ENCODE measurements at regions not wholly inside any gene's neighbourhood (a gene's known extent, or its start where the extent isn't known, plus 50 kb on each side); places are given as distances from the start of the nearest gene placed in this dataset.

- DNase-seq = peak; percentile 30
Observed at GRCh38 chr3:43995547-43996378, 245.9 kb upstream of the TOPAZ1 start.

DNA sequence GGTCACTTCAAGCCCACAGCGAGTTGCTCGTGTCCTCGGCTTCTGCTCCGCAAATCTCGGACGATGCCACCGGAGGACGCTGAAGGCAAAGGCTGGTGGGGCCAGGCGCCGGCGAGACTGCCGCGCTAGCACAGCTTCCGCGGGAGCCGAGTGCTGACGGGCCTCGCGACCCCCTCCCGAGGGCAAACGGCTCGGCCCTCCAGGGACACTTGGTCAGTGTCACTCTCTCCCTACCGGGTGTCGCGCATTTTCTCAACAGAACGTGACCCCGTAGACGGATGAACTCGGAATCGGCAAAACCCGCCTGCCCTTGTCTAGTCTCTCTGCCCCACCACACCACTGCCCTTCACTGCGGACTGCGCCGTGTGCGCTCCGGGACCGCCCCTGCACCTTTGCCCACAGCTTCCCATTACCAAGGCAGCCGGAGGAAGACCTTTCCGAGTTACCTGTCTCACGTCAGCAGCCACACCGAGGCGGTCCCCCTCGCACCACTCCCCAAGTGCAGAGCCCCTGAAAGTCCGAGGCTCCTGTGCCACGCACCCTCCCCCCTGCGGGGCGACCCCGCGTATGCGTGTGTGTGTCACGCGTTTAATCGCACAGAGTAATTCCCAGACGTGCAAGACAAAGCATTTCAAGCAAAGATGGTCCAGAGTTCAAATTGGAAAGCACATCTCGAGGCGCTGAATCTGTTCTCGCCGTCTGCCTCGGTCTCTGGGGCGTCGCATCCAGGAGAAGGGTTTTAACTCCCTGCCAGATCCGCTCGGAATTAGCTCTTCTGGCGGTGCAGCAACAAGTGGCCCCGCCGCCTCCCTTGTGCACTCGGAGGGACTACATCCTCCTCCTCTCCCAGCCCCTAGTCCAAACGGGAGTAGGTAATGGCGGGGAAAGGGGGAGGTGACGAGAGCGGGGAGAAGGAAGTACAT lies 245.0 kb upstream of the TOPAZ1 start:
- peak; percentile 47 for DNase-seq

- peak; percentile 20 for DNase-seq
Observed at GRCh38 chr3:43997316-43997715, 244.4 kb upstream of the TOPAZ1 start.

DNA sequence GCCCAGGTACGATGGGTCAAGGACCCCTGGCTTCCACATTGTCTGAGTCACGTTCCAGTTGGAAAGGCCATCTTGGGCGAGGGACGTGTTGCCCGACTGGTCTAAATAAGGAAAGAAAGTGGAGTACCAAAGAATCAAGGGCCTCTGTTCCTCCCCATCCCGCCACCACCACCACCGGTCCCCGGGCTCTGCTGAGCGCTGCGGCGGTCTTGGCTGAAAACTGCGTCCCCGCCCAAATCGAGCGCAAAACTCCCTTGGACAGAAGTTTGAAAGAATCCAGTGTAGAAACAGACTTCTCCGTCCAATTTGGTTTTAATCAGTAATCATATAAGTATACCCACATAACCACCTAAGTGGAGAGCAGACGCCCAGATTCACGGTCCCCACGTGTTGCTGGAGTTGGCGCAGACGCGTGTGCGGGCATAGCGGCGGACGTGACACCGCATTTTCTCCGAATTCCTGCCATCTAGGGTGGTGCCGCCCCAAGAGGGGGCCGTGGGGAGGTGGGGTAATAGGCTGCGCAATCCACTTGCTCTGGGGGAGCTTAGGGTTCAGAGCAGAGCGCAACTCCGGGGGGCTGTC lies 243.8 kb upstream of the TOPAZ1 start:
- peak; percentile 44 for DNase-seq

GRCh38 chr3:43998370-43998835 lies 243.3 kb upstream of the TOPAZ1 start:
- DNase-seq = peak; percentile 20

DNA sequence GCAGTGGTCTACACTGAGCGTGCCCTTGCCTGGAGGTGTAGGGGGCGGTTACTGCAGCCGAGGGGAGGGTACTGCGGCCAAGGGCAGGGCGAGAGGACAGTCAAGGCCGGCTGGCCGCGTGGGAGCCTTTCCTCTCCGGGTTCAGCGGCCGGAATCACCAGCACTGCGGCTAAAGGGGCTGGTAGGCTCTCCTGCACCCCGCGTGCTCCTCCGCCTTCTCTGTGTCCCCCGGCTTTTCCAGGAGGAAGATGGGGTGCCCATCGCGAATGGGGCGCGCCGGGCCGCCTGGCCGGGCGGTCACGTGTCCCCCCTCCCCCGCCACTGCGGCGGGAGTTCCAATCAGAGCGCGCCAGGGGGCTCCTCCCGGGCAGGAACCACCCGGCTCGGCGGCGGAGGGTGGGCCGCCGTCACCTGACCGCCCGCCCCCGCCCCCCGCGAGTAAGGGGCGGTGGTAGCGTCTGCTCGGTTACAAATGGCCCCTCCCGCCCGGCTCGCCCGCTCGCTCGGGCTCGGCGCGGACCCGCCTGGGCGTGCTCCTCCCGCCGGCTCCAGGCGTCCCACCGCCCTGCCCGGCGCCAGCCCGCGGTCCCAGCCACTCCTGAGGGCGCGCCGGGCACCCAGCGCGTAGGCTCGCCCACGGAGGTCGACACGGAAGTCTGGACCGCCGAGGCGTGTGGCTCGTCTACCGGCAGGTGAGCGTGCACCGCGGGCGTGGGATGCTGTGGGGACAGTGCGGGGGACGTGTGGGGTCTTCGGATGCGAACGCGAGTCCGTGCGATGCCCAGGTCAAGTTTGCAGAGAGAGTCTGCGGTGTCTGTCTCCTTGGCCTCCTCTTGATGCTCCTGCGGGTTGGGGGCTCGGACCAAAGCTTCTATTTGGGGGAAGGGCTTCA lies 242.6 kb upstream of the TOPAZ1 start:
- peak; percentile 42 for DNase-seq

DNA sequence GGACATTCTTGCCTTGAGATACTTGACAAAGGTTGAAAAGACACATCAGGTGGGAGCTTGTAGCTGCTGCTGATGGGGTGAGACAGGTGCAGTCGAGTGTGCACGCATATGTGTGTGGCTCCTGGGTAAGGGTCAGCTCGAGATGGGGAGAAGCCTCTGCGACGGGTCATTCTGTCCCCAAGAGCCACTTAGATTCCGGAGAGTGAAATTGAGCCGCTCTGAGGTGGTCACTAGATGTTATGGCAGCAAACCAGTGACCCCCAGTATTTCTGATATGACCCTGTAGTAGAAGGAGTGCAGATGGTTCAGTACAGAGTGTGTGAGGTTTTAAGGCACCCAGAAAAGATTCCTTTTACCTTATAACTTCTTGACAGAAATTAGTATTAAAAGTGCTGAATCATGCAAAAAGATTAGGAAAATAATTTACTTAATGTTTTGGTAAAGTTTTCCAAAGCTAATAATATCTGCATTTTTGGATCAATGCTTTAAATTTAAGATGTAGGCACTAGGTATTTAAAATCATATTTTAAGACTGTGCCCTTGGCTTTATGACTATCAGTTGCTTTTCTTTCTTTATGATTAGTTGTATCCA lies 241.9 kb upstream of the TOPAZ1 start:
- DNase-seq = no peak

GRCh38 chr3:44000586-44000985 lies 241.1 kb upstream of the TOPAZ1 start:
- no peak for DNase-seq

DNA sequence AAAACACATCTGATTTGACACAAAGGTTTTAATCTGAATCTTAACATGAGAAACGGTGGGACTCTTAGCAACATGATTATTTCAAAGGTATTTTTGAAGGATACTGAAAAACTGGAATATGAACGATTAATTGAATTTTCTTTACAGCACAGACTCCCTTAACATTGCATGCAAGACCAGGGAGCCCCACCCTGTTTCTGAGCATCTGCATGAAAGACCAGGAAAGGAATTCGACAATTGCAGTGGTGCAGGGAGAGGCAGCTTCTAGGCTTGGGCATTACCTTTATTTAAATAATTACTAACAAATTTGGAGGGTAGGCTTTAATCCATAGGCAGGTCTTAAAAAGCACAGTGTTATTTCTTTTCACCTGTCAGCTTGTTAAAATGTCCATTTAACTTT lies 240.6 kb upstream of the TOPAZ1 start:
- no peak for DNase-seq

GRCh38 chr3:44003801-44004200 lies 237.9 kb upstream of the TOPAZ1 start:
- no peak for DNase-seq

DNA sequence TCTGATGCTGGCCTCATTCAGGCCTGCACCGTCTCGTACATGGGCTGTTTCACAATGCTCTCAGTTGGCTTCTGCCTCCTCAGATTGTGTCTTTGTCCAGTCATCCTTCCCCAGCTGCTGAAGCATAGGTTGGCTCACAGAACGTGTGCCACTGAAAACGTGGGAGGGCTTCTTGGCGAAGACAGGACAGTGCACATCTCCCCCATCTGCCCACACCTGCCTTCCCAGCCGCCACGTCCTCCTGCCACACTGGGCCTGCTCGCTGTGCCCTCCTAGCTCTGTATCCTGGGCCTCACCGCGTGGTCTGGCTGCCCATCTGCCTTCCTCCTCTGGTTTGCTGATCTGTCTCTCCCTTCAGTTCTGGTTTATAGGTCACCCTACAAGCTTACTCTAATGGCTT lies 230.0 kb upstream of the TOPAZ1 start:
- DNase-seq = no peak

- no peak for DNase-seq
Observed at GRCh38 chr3:44012160-44012899, 229.4 kb upstream of the TOPAZ1 start.

DNA sequence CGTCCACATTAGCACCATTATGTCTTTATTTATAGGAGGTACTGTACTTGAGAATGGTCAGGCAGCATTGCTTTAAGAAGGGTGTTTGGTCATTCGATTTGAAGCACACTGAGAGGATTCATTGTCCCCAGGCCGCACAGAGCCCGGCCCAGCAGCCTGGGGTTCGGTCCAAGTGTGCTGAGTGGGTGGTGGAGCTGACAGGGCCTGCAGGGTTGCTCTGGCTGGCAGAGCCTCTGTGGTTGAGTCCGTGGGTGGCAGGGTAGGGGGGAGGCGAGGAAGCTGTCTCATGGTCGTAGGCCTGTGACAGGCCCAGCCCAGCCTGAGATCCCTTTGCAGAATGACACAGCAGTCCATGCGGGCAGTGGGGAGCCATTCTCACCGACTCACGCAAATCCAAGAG lies 227.7 kb upstream of the TOPAZ1 start:
- peak; percentile 57 for DNase-seq

DNA sequence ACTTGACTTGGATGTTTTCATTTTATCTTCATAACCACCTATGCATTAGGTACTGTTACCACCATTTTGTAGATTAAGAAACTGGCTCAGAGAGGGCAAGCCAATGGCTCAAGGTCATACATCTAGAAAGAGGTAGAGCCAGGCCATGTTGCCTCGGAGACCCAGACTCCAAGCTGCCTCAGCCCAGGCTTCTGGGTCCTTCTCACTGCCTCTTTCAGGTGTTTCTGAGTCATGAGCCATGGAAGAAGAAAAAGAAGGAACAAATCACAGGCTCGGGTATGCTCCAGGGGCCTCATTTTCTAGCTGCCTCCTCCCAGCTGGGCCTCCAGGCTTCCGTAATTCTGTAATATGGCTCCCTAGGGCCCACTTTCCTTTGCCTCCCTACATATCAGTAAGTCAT lies 226.5 kb upstream of the TOPAZ1 start:
- no peak for DNase-seq

DNA sequence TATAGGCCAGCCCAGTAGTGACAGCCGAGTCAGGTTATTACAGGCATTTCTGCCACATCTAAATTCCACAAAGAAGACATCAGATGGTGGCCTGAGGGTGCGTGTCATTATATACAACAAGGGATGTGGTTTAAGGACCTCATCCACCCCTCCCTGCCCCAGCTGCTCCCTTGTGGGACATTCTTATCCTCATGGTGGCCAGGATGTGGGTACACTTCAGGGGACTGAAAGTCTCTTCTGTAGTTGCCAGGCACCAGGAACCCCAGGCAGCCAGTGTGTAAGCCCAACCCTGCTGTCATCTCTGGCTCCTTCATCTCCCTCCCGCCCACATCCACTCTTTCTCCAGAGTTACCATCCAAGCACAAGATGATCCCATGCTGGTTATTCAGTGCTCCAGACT lies 224.9 kb upstream of the TOPAZ1 start:
- peak; percentile 59 for DNase-seq

DNA sequence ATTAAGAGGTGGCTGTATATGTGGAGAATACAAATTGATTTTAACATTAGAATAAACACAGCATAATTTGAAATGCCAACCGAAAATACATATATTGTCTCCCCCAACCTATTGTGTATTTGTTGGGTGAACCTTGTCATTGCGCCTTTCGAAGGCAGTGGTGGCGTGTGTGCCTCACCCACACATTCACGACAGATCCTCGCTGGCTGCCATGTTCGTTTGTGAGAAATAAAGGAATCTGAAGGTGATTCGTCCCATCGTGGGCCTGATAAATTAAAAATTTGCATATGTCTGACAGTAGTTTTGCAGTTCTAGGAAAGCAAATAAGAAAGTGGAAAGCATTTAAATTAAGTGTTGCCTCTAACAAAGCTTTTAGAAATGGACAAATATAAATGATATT lies 222.8 kb upstream of the TOPAZ1 start:
- DNase-seq = no peak

DNA sequence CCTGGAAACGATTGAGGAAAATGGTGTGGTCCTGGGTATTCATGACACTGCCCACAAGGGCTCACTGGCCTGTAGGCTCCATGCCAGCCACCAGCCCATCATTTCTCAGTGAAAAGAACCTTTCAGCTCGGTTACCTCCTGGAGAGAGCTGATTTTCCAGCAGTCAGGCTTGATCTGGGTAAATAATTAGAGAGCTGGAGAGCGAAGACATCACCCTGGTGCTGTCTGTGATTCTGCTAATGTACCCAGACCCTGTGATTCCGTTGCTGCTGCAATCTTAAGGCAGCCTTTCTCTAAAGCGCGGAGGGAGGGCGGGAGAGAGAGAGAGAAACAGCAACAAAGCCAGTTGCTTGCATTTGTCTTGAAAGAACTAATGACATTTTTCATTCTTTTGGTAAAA lies 221.9 kb upstream of the TOPAZ1 start:
- no peak for DNase-seq

DNA sequence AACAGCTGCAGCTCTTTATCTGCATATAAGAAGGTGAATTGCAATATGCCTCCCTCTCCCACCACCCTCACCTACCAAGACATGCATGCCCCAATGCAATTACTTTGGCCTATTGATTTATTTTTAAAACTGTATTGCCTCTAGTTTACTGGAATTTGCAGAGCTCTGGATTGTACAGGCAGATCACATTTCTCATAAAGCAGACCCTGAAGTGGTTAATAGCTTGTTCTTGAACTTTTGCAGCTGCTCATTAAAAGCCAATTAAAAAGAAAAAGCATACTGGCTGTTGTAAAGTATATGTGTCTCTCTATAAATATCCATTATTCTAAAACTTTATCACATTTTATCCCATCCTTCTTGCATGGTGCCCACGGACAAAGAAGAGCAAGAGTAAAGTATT lies 221.5 kb upstream of the TOPAZ1 start:
- DNase-seq = no peak

GRCh38 chr3:44021651-44022594 lies 219.8 kb upstream of the TOPAZ1 start:
- no peak for DNase-seq

DNA sequence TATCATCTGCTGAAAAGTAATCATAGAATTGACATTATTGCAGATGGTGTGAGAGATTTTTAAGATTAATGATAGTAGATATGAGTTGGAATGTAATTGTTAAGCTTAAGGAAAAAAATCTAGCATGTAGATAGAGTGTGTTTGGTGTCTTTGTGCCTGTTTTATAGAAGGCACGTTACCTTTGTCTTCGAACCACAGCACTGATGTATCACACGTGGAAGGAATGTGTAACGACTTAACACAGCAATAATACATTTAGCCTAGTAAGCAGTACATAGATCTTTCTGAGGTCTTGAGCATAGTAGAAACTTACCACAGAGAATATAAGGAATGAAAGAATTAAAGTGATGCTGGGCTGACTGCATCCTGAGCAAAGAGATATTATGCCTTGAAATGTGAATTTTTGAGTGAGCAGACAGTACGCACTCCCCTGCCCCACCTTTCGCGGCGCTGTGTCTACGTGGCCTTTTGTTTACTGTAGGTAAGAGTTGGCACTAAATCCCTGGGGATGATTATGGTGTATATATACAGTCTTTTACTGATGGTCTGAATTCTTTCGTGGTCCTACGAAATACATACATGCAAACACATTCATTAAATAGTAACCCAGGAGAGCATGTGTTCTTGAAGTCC lies 217.6 kb upstream of the TOPAZ1 start:
- DNase-seq = no peak

All from hematopoietic multipotent progenitor cell treated with erythropoietin and hydrocortisone succinate and interleukin-3 and kit ligand, for 4 days (in vitro differentiated cells).